Gastroesophageal sphincter (tissue), 4 donors: ENCODE measurements at regions not wholly inside any gene's neighbourhood (a gene's known extent, or its start where the extent isn't known, plus 50 kb on each side); places are given as distances from the start of the nearest gene placed in this dataset.

Experiments used
- ATAC-seq: fragments of 150-250 bp; one replicate; pipeline ENCODE4 v1.9.1; 2016; ENCODE audit warnings: mild to moderate bottlenecking, moderate library complexity
- H3K27ac ChIP-seq, 4 donors: fragments of 200-600 bp; sonication (generic) in 3 of 4; 1 replicate in 3 of 4; 2 replicates in 1 of 4; pipeline ENCODE4 v1.5.1; 2016 to 2019
- H3K27me3 ChIP-seq: fragments of 200-600 bp; sonication (generic); one replicate; pipeline ENCODE4 v1.5.1; 2019
- H3K36me3 ChIP-seq, 2 donors: fragments of 200-600 bp; sonication (generic); one replicate each; pipeline ENCODE4 v1.5.1; 2019; ENCODE audit warnings: control low read depth in 1 of 2
- H3K4me1 ChIP-seq, 3 donors: fragments of 200-600 bp; sonication (generic); 1 replicate in 2 of 3; 2 replicates in 1 of 3; pipeline ENCODE4 v1.5.1; 2016 to 2019; ENCODE audit warnings: control low read depth in 2 of 3
- H3K4me3 ChIP-seq, 2 donors: fragments of 200-600 bp; sonication (generic); one replicate each; pipeline ENCODE4 v1.5.1; 2019; ENCODE audit warnings: mild to moderate bottlenecking in 1 of 2, moderate library complexity in 1 of 2
- H3K9me3 ChIP-seq, 3 donors: fragments of 200-600 bp; sonication (generic); one replicate each; pipeline ENCODE4 v1.5.1; 2017 to 2019; ENCODE audit warnings: control low read depth in 2 of 3
- CTCF ChIP-seq, 4 experiments: fragments of 200-600 bp in 2 of 4; fragments of 450-650 bp in 2 of 4; sonication (generic) in 1 of 4; IDR thresholded peaks; one replicate each; pipeline ENCODE4 v1.5.1; 2017 to 2019; ENCODE audit warnings: antibody characterized with exemption in 4 of 4, mild to moderate bottlenecking in 2 of 4, moderate library complexity in 2 of 4
- EP300 ChIP-seq: sonication (generic); formaldehyde crosslinking; IDR thresholded peaks from one replicate; pipeline ENCODE4 v1.6.1; 2017; ENCODE audit warnings: antibody characterized with exemption, mild to moderate bottlenecking
- POLR2A ChIP-seq, 2 donors: fragments of 450-650 bp; IDR thresholded peaks; one replicate each; pipeline ENCODE4 v1.6.1; 2017; ENCODE audit warnings: antibody characterized with exemption in 2 of 2, mild to moderate bottlenecking in 2 of 2, moderate library complexity in 1 of 2
- POLR2AphosphoS5 ChIP-seq: sonication (generic); formaldehyde crosslinking; IDR thresholded peaks from one replicate; pipeline ENCODE4 v1.6.1; 2017; ENCODE audit warnings: antibody characterized with exemption
- WGBS, 2 donors: methylation state at CpG; one replicate each; pipeline ENCODE4 v1.1.5; 2018; ENCODE audit warnings: low coverage in 1 of 2; 5-methylcytosine and 5-hydroxymethylcytosine counted together

GRCh38 chr12:77591959-77592743 is 238.5 kb upstream of the NAV3 start:
- H3K27me3 ChIP-seq = no peaks in the 10 kb centered on the region
- no peaks in the 10 kb centered on the region for H3K4me1 ChIP-seq
- WGBS, 2 donors = 70% methylated on average over 7 to 9 of the region's 9 CpGs
- no peak for ATAC-seq
- H3K27ac ChIP-seq = no peak overlapping the region
- no peaks in the 10 kb centered on the region for H3K9me3 ChIP-seq
- no peaks in the 10 kb centered on the region for H3K36me3 ChIP-seq
- TF ChIP-seq EP300 = no peak
- no peak overlapping the region for H3K4me3 ChIP-seq

- H3K27ac ChIP-seq = no peak overlapping the region
- no peaks in the 10 kb centered on the region for H3K9me3 ChIP-seq
- H3K36me3 ChIP-seq = no peaks in the 10 kb centered on the region
- no peak overlapping the region for H3K4me3 ChIP-seq
- no peak for ATAC-seq
- WGBS, 2 donors = 74 to 86% methylated on average over 4 of the region's 4 CpGs
- no peak for TF ChIP-seq POLR2AphosphoS5
- TF ChIP-seq POLR2A (IDR thresholded peaks at IDR 0.05) = no peak
- no peak for TF ChIP-seq EP300
- no peak for TF ChIP-seq CTCF (IDR thresholded peaks at IDR 0.05)
- H3K27me3 ChIP-seq = no peaks in the 10 kb centered on the region
- H3K4me1 ChIP-seq = no peaks in the 10 kb centered on the region
Measured at GRCh38 chr12:77590306-77590705, 240.4 kb upstream of the NAV3 start.

- no peaks in the 10 kb centered on the region for H3K36me3 ChIP-seq
- no peak for ATAC-seq
- H3K9me3 ChIP-seq = no peaks in the 10 kb centered on the region
- no peak overlapping the region for H3K27ac ChIP-seq
- no peaks in the 10 kb centered on the region for H3K4me1 ChIP-seq
- no peaks in the 10 kb centered on the region for H3K27me3 ChIP-seq
- 82% methylated on average over 3 of the region's 3 CpGs; no CpG with 5 or more reads in 1 of the 2 donors for WGBS, 2 donors
- H3K4me3 ChIP-seq = no peak overlapping the region
- TF ChIP-seq POLR2AphosphoS5 (no peak), POLR2A (IDR thresholded peaks at IDR 0.05) (no peak), EP300 (no peak), CTCF (IDR thresholded peaks at IDR 0.05) (no peak)
Measured at GRCh38 chr12:77584860-77585259, 245.8 kb upstream of the NAV3 start.

GRCh38 chr12:77578466-77579220 is 252.1 kb upstream of the NAV3 start:
- H3K27me3 ChIP-seq = no peaks in the 10 kb centered on the region
- H3K9me3 ChIP-seq = no peaks in the 10 kb centered on the region
- no peak for ATAC-seq
- H3K36me3 ChIP-seq = no peaks in the 10 kb centered on the region
- no peaks in the 10 kb centered on the region for H3K4me1 ChIP-seq
- TF ChIP-seq POLR2AphosphoS5 = no peak
- TF ChIP-seq POLR2A (IDR thresholded peaks at IDR 0.05) = no peak
- no peak for TF ChIP-seq EP300
- no peak for TF ChIP-seq CTCF (IDR thresholded peaks at IDR 0.05)
- H3K4me3 ChIP-seq = no peak overlapping the region
- WGBS, 2 donors = 34 to 44% methylated on average over 4 of the region's 4 CpGs
- H3K27ac ChIP-seq = no peak overlapping the region

GRCh38 chr12:77577791-77578190 is 252.9 kb upstream of the NAV3 start:
- no peaks in the 10 kb centered on the region for H3K36me3 ChIP-seq
- no peaks in the 10 kb centered on the region for H3K4me1 ChIP-seq
- WGBS, 2 donors = 67 to 78% methylated on average over 1 of the region's 1 CpG
- H3K27me3 ChIP-seq = no peaks in the 10 kb centered on the region
- TF ChIP-seq POLR2AphosphoS5 (no peak), CTCF (IDR thresholded peaks at IDR 0.05) (no peak), POLR2A (IDR thresholded peaks at IDR 0.05) (no peak), EP300 (no peak)
- no peaks in the 10 kb centered on the region for H3K9me3 ChIP-seq
- H3K27ac ChIP-seq = no peak overlapping the region
- ATAC-seq = no peak
- H3K4me3 ChIP-seq = no peak overlapping the region
